VCaP (cell line): ENCODE measurements at regions not wholly inside any gene's neighbourhood (a gene's known extent, or its start where the extent isn't known, plus 50 kb on each side); places are given as distances from the start of the nearest gene placed in this dataset.

Source experiments
- H3K27ac ChIP-seq: fragments of 450-650 bp; 2 replicates; pipeline ENCODE4 v1.5.1; 2017
- TF ChIP-seq, protein P1 (sequence below): fragments of 450-650 bp; conservative IDR thresholded peaks from 2 replicates; pipeline ENCODE4 v1.5.1; 2017; ENCODE audit warnings: mild to moderate bottlenecking, moderate library complexity

GRCh38 chr6:147905711-147906110 is 397.2 kb downstream of the SAMD5 start:
- TF ChIP-seq, protein P1, sequence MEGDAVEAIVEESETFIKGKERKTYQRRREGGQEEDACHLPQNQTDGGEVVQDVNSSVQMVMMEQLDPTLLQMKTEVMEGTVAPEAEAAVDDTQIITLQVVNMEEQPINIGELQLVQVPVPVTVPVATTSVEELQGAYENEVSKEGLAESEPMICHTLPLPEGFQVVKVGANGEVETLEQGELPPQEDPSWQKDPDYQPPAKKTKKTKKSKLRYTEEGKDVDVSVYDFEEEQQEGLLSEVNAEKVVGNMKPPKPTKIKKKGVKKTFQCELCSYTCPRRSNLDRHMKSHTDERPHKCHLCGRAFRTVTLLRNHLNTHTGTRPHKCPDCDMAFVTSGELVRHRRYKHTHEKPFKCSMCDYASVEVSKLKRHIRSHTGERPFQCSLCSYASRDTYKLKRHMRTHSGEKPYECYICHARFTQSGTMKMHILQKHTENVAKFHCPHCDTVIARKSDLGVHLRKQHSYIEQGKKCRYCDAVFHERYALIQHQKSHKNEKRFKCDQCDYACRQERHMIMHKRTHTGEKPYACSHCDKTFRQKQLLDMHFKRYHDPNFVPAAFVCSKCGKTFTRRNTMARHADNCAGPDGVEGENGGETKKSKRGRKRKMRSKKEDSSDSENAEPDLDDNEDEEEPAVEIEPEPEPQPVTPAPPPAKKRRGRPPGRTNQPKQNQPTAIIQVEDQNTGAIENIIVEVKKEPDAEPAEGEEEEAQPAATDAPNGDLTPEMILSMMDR, result no peak
- no peak overlapping the region for H3K27ac ChIP-seq

- no peak overlapping the region for H3K27ac ChIP-seq
- TF ChIP-seq, protein P1, result no peak
Observed at GRCh38 chr6:147906361-147906760, 397.9 kb downstream of the SAMD5 start.

GRCh38 chr6:147909640-147910039 is 401.1 kb downstream of the SAMD5 start:
- TF ChIP-seq, protein P1, result no peak
- peak overlapping the region; percentile 2; the same call in 1 of the 2 replicates for H3K27ac ChIP-seq

DNA sequence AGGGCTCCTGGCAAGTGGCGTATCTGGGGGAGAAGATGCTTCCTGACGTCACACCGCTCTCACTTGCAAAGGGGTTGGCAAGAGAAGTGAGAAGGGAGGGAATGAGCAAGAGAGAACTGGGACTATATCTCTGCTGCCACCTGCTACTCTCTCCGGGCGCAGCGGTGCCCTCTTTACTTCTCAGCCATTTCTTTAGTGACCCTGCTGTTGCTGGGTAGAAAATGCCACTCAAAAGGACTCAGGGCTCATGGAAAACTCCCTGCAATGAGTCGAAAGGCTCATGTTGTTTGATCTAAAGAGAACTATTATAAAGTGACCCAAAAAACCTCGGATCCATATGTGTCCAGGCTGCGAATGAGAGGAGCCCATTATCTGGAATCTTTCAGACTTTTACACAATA is 401.8 kb downstream of the SAMD5 start:
- TF ChIP-seq, protein P1, result no peak
- H3K27ac ChIP-seq, result no peak overlapping the region

DNA sequence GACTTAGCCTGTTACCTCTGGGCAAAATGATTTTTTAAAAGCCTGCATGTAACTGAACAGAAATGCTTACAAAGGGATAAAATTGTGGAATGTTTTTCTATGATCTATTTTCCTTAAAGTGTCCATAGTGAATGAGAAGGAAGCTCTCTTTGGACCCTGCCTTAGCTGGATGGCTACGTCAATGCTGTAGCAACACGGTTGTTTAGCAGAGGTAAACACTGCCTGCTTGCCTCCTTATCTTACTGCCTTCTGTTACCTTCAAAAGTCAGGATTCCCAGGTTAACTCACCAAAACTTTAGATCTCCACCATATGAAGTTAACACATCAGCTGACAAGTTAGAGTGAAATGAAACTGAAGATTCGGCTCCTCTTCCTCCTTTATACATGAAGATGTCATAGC is 402.6 kb downstream of the SAMD5 start:
- H3K27ac ChIP-seq, result no peak overlapping the region
- TF ChIP-seq, protein P1, result no peak

DNA sequence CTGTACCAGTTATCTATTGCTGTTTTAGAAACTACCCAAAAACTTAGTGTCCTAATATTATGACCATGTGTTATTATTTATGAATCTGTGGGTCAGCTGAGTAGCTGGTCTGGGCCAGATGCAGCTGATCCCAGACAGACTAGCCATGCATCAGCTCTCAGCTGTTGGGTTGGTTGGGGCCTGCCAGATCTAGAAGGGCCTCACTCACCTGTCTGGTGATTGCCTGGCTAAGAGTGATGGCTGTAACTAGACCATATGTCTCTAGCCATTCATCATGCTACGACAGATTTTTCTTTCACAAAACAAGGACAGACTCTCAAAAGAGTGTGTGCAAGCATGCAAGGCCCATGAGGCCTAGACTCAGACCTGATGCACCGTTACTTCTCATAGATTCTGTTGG is 403.2 kb downstream of the SAMD5 start:
- no peak overlapping the region for H3K27ac ChIP-seq
- TF ChIP-seq, protein P1, result no peak

GRCh38 chr6:147922799-147923198 is 414.3 kb downstream of the SAMD5 start:
- TF ChIP-seq, protein P1, result no peak
- no peak overlapping the region for H3K27ac ChIP-seq

GRCh38 chr6:147924598-147924997 is 416.1 kb downstream of the SAMD5 start:
- H3K27ac ChIP-seq, result no peak overlapping the region
- TF ChIP-seq, protein P1, result no peak
